ENCODE measurements at regions not wholly inside any gene's neighbourhood (a gene's known extent, or its start where the extent isn't known, plus 50 kb on each side); places are given as distances from the start of the nearest gene placed in this dataset.

GRCh38 chr10:132130286-132131265 lies 56.2 kb upstream of the DPYSL4 start:
- no peak for DNase-seq (ENCODE audit: extremely low read depth, low read depth)
- no peak overlapping the region for H3K4me3 ChIP-seq (replicated peaks; ENCODE audit: low read depth, low read length)
- no peak for TF ChIP-seq CTCF (IDR thresholded peaks at IDR 0.05; ENCODE audit: low read depth, low read length, missing control alignments)

GRCh38 chr10:132131581-132132420 lies 54.9 kb upstream of the DPYSL4 start:
- TF ChIP-seq CTCF (IDR thresholded peaks at IDR 0.05; ENCODE audit: low read depth, low read length, missing control alignments) = no peak

GRCh38 chr10:132132421-132132841 lies 54.3 kb upstream of the DPYSL4 start:
- TF ChIP-seq CTCF (IDR thresholded peaks at IDR 0.05; ENCODE audit: low read depth, low read length, missing control alignments) = no peak
- no peak for DNase-seq (ENCODE audit: extremely low read depth, low read depth)
- no peak overlapping the region for H3K4me3 ChIP-seq (replicated peaks; ENCODE audit: low read depth, low read length)

More at GRCh38 chr10:132131581-132132420, 54.9 kb upstream of the DPYSL4 start:
- no peak for DNase-seq (ENCODE audit: extremely low read depth, low read depth)
- H3K4me3 ChIP-seq (replicated peaks; ENCODE audit: low read depth, low read length) = no peak overlapping the region

- peak; percentile 4 for DNase-seq (ENCODE audit: extremely low read depth, low read depth)
- no peak overlapping the region for H3K4me3 ChIP-seq (replicated peaks; ENCODE audit: low read depth, low read length)
- no peak for TF ChIP-seq CTCF (IDR thresholded peaks at IDR 0.05; ENCODE audit: low read depth, low read length, missing control alignments)
These were observed 53.7 kb upstream of the DPYSL4 start for GRCh38 chr10:132133005-132133404.

- no peak for DNase-seq (ENCODE audit: extremely low read depth, low read depth)
- no peak overlapping the region for H3K4me3 ChIP-seq (replicated peaks; ENCODE audit: low read depth, low read length)
- no peak for TF ChIP-seq CTCF (IDR thresholded peaks at IDR 0.05; ENCODE audit: low read depth, low read length, missing control alignments)
These were observed 53.1 kb upstream of the DPYSL4 start for GRCh38 chr10:132133449-132134240.
